ENCODE measurements at regions not wholly inside any gene's neighbourhood (a gene's known extent, or its start where the extent isn't known, plus 50 kb on each side); places are given as distances from the start of the nearest gene placed in this dataset.

GRCh38 chr13:103788061-103788652 lies 721.9 kb upstream of the SLC10A2 start:
- H3K9me3 ChIP-seq: no peaks in the 10 kb centered on the region
- peak; percentile 21 to 25 for DNase-seq
- no peaks in the 10 kb centered on the region for H3K4me1 ChIP-seq
- 43 to 44% methylated on average over 2 of the region's 2 CpGs for WGBS, 2 donors
- no peaks in the 10 kb centered on the region for H3K27me3 ChIP-seq
- no peak overlapping the region for H3K27ac ChIP-seq
- H3K36me3 ChIP-seq: no peaks in the 10 kb centered on the region
- intact Hi-C loops (cut with DNase I): loop anchor here in 3 of 10 donors (5.0 to 10.0 kb wide), 2 partner anchors 601 to 603 kb away; no protein-coding TSS in a partner anchor
- H3K4me3 ChIP-seq: no peak overlapping the region
- peak in 7 of 9 donors; percentile 36 to 55 (median 41) for TF ChIP-seq CTCF (IDR thresholded peaks at IDR 0.05)
- peak in 7 of 8 donors; percentile 42 to 78 (median 68) for ATAC-seq

- Histone ChIP-seq H3K4me3 (no peak overlapping the region), H3K27ac (no peak overlapping the region), H3K4me1 (no peaks in the 10 kb centered on the region), H3K36me3 (no peaks in the 10 kb centered on the region), H3K27me3 (no peaks in the 10 kb centered on the region), H3K9me3 (peaks cover 0 to 11% (median 0%) of the 10 kb centered on the region in 11 donors)
- WGBS, 2 donors: 81 to 85% methylated on average over 8 of the region's 8 CpGs
- intact Hi-C loops (cut with DNase I): no loop called here
- no peak for DNase-seq
- no peak for TF ChIP-seq CTCF (IDR thresholded peaks at IDR 0.05)
- no peak for ATAC-seq
Observed at GRCh38 chr13:103772576-103772975, 706.4 kb upstream of the SLC10A2 start.

- 92% methylated on average over 3 of the region's 3 CpGs for WGBS, 2 donors
- Histone ChIP-seq H3K4me3 (no peak overlapping the region), H3K27me3 (no peaks in the 10 kb centered on the region), H3K4me1 (no peaks in the 10 kb centered on the region), H3K9me3 (no peaks in the 10 kb centered on the region), H3K36me3 (no peaks in the 10 kb centered on the region), H3K27ac (no peak overlapping the region)
- no peak for TF ChIP-seq CTCF (IDR thresholded peaks at IDR 0.05)
- intact Hi-C loops (cut with DNase I): no loop called here
- ATAC-seq: no peak
- DNase-seq: no peak
Observed at GRCh38 chr13:103762523-103762922, 696.3 kb upstream of the SLC10A2 start.

GRCh38 chr13:103759361-103759760 lies 693.1 kb upstream of the SLC10A2 start:
- 45 to 48% methylated on average over 7 of the region's 7 CpGs for WGBS, 2 donors
- no peaks in the 10 kb centered on the region for H3K4me1 ChIP-seq
- no peak for TF ChIP-seq CTCF (IDR thresholded peaks at IDR 0.05)
- no peaks in the 10 kb centered on the region for H3K27me3 ChIP-seq
- no peak overlapping the region for H3K27ac ChIP-seq
- intact Hi-C loops (cut with DNase I): no loop called here
- no peaks in the 10 kb centered on the region for H3K36me3 ChIP-seq
- ATAC-seq (no peak), DNase-seq (no peak)
- H3K4me3 ChIP-seq: peak overlapping the region in 2 of 10 donors; percentile 2 to 11
- H3K9me3 ChIP-seq: no peaks in the 10 kb centered on the region
